GM19238 (cell line): ENCODE measurements at regions not wholly inside any gene's neighbourhood (a gene's known extent, or its start where the extent isn't known, plus 50 kb on each side); places are given as distances from the start of the nearest gene placed in this dataset.
"Not testable (repeated sequence)": the region's sequence is repeated elsewhere in the genome, so short reads cannot be mapped to it uniquely, and the experiment has no call there.

Experiments
- DNase-seq: peaks from one replicate; pipeline ENCODE4 v3.0.0; 2011; ENCODE audit warnings: low spot score; ENCODE audit not compliant: insufficient read length

- DNase-seq, result no peak
Measured at GRCh38 chr10:61052469-61053205, 108.7 kb upstream of the RHOBTB1 start.

DNA sequence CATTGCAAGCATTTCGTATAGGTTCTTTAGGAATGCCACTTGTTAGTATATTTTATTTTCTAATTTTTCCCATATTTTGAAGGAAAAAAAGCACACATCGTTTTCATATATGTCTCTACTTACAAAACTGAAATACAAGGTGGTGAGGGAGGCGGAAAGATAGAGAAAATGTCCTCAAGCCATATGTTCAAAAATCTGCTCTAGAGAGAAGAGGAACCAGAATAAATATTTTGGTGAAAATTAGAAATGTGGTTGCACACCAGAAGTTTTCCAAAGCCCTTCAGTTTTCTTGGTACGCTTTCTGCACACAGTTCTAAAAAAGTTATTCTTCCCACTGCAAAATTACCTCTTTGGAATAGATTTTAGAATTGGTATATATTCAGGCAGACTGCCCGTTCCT lies 107.4 kb upstream of the RHOBTB1 start:
- no peak for DNase-seq

DNA sequence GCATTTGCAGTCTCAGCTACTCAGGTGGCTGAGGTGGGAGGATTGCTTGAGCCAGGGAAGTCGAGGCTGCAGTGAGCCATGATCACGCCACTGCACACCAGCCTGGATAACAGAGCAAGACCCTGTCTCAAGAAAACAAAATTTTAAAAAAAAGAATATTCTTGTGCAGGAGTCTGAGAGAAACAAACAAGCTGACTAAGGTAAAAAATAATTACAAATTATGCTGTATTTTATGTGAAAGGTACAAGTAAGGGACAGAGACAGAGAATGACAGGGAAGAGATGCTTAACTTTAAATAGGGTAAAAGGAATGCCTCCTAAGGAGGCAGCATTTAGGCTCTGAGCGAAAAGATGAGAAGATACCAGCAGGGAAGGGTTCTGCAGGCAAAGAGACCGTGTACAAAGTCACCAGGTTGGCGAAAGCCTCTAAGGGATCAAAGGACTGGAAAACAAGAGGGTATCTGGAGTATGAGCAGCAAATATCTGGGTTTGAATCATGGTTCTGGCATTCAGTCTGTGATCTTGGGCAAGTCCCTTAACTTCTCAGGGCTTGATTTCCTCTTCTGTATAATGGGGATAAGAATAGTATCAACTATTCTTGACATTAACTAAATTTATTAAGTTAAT lies 106.2 kb upstream of the RHOBTB1 start:
- DNase-seq, result no peak

GRCh38 chr10:61049386-61049785 lies 105.4 kb upstream of the RHOBTB1 start:
- no peak for DNase-seq

DNA sequence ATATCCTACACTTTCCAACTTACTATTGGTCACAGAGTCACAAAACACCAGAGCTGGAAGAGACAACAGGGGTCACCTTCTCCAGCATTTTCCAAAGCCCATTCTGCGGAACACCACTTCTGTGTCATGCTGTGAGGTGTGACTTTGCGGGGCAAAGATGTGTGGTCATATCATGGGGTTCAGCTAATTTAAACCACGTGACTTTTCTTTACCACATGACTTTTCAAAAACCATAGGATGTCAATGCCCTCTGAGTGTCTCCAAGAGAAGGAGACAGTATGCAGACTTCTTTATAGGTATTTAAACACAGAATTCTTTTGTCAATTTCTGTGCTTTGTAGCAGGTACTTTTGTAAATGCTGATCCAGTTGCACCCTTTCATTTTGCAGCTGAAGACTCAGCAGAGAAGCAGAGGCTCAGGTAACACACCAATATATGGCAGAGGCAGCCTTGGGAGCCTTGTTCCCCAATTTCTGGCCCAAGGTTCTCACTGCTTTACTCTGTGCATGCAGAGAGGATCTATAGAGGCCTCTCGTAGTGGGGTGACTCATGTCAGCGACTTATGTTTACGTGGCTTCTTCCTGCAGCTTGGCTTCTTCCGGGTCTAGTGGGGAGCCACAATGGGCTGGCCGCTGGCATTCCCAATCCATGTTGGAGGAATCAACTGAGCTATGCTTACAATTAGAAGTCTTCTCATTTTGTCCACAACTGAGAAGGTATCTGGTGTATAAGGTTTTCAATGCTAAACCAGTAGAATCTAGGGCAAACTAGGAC lies 104.0 kb upstream of the RHOBTB1 start:
- no peak for DNase-seq

GRCh38 chr10:61047081-61047480 lies 103.1 kb upstream of the RHOBTB1 start:
- no peak for DNase-seq

DNA sequence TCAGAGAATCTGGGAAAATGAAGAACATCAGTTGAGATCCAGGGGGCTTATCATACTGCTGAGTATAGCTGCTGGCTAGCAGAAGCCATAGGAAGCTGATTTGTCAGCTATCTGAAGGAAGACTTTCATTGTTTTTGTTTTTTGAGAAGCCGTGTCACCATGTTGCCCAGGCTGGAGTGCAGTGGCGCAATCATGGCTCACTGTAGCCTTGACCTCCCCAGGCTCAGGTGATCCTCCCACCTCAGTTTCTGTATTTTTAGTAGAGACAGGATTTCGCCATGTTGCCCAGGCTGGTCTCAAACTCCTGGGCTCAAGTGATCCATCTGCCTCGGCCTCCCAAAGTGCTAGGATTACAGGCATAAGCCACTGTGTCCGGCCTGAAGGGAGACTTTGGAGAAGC lies 101.5 kb upstream of the RHOBTB1 start:
- DNase-seq, result not testable (repeated sequence)

GRCh38 chr10:61042533-61042932 lies 98.5 kb upstream of the RHOBTB1 start:
- no peak for DNase-seq

- DNase-seq, result no peak
Measured at GRCh38 chr10:61040399-61041016, 96.5 kb upstream of the RHOBTB1 start.

DNA sequence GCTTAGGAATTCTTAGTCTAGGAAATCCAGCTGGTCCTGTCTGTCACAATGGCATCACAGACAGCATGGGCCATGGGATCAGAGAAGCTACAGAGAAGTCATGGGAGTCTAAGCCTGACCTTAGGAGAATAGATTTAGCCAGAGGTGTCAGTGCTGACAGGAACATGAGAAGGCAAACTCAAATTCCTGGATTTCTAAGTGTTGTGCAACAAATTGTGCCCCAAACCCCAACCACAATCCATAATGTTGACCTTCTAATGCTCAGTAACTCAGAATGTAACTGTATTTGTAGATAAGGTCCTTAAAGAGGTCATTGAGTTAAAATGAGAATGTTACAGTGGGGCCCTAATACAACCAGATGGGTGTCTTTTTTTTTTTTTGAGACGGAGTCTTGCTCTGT lies 95.9 kb upstream of the RHOBTB1 start:
- no peak for DNase-seq

GRCh38 chr10:61037261-61037830 lies 93.4 kb upstream of the RHOBTB1 start:
- DNase-seq, result not testable (repeated sequence)

DNA sequence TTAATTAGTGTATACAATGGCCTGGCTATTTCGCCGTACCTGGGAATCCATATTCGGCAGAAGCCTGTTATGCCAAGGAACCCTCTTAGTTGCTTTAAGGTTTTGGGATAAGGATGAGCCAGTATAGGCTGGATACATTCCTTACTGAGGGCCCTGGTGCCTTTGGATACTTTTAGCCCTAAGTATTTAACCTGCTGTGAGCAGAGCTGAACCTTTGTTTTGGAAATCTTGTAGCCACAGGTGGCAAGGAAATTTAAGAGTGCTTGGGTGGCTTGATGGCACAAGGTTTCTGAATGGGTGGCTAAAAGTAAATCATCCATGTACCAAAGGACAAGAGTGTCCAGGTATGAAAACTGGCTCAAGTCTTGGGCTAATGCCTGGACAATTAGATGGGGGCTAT lies 92.2 kb upstream of the RHOBTB1 start:
- not testable (repeated sequence) for DNase-seq

- no peak for DNase-seq
Measured at GRCh38 chr10:61031341-61031740, 87.4 kb upstream of the RHOBTB1 start.

- DNase-seq, result no peak
Measured at GRCh38 chr10:61029411-61029810, 85.4 kb upstream of the RHOBTB1 start.

GRCh38 chr10:61028861-61029361 lies 84.9 kb upstream of the RHOBTB1 start:
- no peak for DNase-seq

- DNase-seq, result no peak
Measured at GRCh38 chr10:61024856-61025201, 80.8 kb upstream of the RHOBTB1 start.

DNA sequence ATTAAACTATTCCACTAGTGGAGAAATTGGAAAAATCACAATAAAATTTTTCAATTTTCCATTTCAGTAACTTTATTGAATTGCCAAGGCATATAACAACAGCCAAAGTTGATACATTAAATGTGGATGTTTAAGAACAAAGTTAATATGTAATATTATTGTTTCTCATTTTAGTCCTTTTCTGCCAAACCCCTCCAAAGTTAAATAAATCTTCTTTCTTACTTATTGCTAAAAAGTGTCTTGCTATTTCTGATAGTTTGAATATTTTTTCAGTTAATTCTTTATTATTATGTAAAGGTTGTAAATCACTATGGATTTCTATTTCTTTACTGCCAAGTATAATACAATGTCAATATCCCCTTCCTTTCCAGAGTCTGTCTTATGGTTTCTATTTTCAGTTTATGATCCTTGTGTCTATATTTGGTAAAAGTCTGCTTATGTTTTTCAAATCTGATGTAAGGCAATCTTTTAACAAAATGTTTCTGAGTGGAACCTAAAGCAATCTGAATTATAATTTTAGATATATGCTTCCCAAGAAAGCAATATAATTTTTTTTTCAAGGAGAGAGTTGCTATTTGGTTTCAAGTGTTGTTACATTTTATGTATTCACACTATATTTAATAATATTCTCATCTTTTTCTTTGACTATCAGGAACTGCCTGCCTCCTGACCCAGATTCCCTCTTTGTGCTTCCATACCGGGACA lies 80.3 kb upstream of the RHOBTB1 start:
- no peak for DNase-seq

- DNase-seq, result no peak
Measured at GRCh38 chr10:61023053-61023452, 79.1 kb upstream of the RHOBTB1 start.

- DNase-seq, result no peak
Measured at GRCh38 chr10:61021926-61022325, 77.9 kb upstream of the RHOBTB1 start.

GRCh38 chr10:61020420-61021158 lies 76.6 kb upstream of the RHOBTB1 start:
- no peak for DNase-seq
